Uterus (tissue), 3 donors: ENCODE measurements at regions not wholly inside any gene's neighbourhood (a gene's known extent, or its start where the extent isn't known, plus 50 kb on each side); places are given as distances from the start of the nearest gene placed in this dataset.

ENCODE experiments used
- DNase-seq, 2 donors: peaks; one replicate each; pipeline ENCODE4 v3.0.0-alpha.2; 2019 to 2020
- H3K27ac ChIP-seq, 2 donors: fragments of 200-600 bp; sonication (generic); 1 replicate in 1 of 2; 2 replicates in 1 of 2; pipeline ENCODE4 v1.5.1; 2016 to 2018
- H3K27me3 ChIP-seq, 2 donors: fragments of 200-600 bp; sonication (generic); one replicate each; pipeline ENCODE4 v1.5.1; 2018 to 2019; ENCODE audit warnings: control low read depth in 1 of 2
- H3K36me3 ChIP-seq, 2 donors: fragments of 200-600 bp; sonication (generic); one replicate each; pipeline ENCODE4 v1.5.1; 2019; ENCODE audit warnings: control low read depth in 1 of 2
- H3K4me1 ChIP-seq, 2 donors: fragments of 200-600 bp; sonication (generic); one replicate each; pipeline ENCODE4 v1.5.1; 2018 to 2019; ENCODE audit warnings: control low read depth in 1 of 2
- H3K4me3 ChIP-seq, 2 donors: fragments of 200-600 bp; sonication (generic); 1 replicate in 1 of 2; 2 replicates in 1 of 2; pipeline ENCODE4 v1.5.1; 2018 to 2019; ENCODE audit warnings: mild to moderate bottlenecking in 1 of 2
- H3K9me3 ChIP-seq, 2 donors: fragments of 200-600 bp; sonication (generic); one replicate each; pipeline ENCODE4 v1.5.1; 2019; ENCODE audit warnings: control low read depth in 1 of 2
- POLR2A ChIP-seq, 2 donors: fragments of 450-650 bp; IDR thresholded peaks; one replicate each; pipeline ENCODE4 v1.6.1; 2016; ENCODE audit warnings: antibody characterized with exemption in 2 of 2, mild to moderate bottlenecking in 1 of 2, moderate library complexity in 1 of 2
- intact Hi-C: fragments of 100-400 bp; cut with DNase I; formaldehyde crosslinking; loops from one replicate; pipeline ENCODE4 v1.15.1; 2023; ENCODE audit warnings: low total_unique reads
- TF ChIP-seq, protein P1 (sequence below), 4 experiments: fragments of 200-600 bp in 2 of 4; fragments of 450-650 bp in 2 of 4; sonication (generic) in 2 of 4; IDR thresholded peaks; one replicate each; pipeline ENCODE4 v1.5.1; 2016 to 2019; ENCODE audit warnings: antibody characterized with exemption in 4 of 4, mild to moderate bottlenecking in 2 of 4, moderate library complexity in 1 of 4
- donor health status: DM: yes; HTN: yes; CAD: no.

DNA sequence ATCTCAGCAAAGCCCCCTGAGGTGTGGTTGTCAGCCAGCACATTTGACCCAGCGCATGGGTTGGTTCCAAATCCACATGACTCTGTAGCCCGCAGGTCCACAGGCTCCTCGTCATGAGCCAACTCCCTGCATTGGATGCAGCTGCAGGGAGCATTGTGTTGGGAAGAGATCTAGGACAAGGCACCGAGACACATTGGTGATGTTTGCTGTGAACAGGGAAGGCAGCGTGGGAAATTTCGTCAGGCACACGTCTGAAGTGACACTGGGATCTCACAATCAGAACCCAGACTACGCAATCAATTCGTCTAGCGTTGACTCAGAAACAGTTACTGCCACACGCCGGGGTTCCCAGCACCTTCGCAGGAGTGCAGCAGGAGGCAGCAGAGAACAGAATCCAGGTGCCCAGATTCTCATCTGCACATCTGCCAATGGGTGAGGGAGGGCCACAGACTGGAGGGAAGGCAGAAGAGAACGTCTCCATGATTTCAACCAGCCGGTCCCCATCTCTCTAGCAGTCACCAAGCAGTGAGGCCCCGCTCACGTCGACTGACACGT lies 177.0 kb downstream of the TTLL2 start:
- no peaks in the 10 kb centered on the region for H3K4me1 ChIP-seq
- no peaks in the 10 kb centered on the region for H3K9me3 ChIP-seq
- H3K27me3 ChIP-seq, result no peaks in the 10 kb centered on the region
- TF ChIP-seq POLR2A (IDR thresholded peaks at IDR 0.05), result no peak
- TF ChIP-seq, protein P1, sequence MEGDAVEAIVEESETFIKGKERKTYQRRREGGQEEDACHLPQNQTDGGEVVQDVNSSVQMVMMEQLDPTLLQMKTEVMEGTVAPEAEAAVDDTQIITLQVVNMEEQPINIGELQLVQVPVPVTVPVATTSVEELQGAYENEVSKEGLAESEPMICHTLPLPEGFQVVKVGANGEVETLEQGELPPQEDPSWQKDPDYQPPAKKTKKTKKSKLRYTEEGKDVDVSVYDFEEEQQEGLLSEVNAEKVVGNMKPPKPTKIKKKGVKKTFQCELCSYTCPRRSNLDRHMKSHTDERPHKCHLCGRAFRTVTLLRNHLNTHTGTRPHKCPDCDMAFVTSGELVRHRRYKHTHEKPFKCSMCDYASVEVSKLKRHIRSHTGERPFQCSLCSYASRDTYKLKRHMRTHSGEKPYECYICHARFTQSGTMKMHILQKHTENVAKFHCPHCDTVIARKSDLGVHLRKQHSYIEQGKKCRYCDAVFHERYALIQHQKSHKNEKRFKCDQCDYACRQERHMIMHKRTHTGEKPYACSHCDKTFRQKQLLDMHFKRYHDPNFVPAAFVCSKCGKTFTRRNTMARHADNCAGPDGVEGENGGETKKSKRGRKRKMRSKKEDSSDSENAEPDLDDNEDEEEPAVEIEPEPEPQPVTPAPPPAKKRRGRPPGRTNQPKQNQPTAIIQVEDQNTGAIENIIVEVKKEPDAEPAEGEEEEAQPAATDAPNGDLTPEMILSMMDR (IDR thresholded peaks at IDR 0.05), result peak; percentile 24 to 62 (median 38)
- no peak overlapping the region for H3K4me3 ChIP-seq
- H3K36me3 ChIP-seq, result no peaks in the 10 kb centered on the region
- no peak overlapping the region for H3K27ac ChIP-seq
- peak in 1 of 2 donors; percentile 36 for DNase-seq
- intact Hi-C loops, result no loop called here

- Histone ChIP-seq H3K4me3 (no peak overlapping the region), H3K9me3 (no peaks in the 10 kb centered on the region), H3K36me3 (no peaks in the 10 kb centered on the region), H3K4me1 (no peaks in the 10 kb centered on the region), H3K27ac (no peak overlapping the region), H3K27me3 (no peaks in the 10 kb centered on the region)
- intact Hi-C loops, result no loop called here
- TF ChIP-seq POLR2A (IDR thresholded peaks at IDR 0.05), result no peak
- TF ChIP-seq, protein P1 (IDR thresholded peaks at IDR 0.05), result no peak
- DNase-seq, result no peak
Observed at GRCh38 chr6:167502471-167502870, 177.6 kb downstream of the TTLL2 start.

GRCh38 chr6:167504385-167504961 lies 179.6 kb downstream of the TTLL2 start:
- H3K4me3 ChIP-seq, result no peak overlapping the region
- no peak for DNase-seq
- intact Hi-C loops, result no loop called here

DNA sequence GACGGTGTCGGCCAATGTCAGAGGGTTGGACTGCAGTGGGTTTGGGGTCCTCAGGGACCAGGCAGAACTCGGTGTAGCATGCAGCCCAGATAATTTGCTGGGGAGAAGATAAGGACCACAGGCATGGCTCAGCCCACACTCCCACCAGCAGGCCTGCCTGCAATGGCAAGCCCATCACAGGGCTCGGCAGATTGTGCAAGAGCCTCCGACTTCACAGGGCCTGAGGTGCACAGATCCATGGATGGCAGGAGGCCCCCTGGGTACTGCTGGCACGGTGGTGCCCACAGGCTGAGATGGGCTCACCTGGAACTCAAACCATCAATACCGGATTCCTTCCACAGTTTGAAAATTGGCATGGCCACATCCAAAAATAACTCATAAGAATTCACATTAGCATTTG lies 180.3 kb downstream of the TTLL2 start:
- Histone ChIP-seq H3K4me1 (no peaks in the 10 kb centered on the region), H3K4me3 (no peak overlapping the region), H3K36me3 (no peaks in the 10 kb centered on the region), H3K9me3 (no peaks in the 10 kb centered on the region), H3K27me3 (no peaks in the 10 kb centered on the region), H3K27ac (no peak overlapping the region)
- intact Hi-C loops, result no loop called here
- no peak for DNase-seq
- no peak for TF ChIP-seq POLR2A (IDR thresholded peaks at IDR 0.05)
- TF ChIP-seq, protein P1 (IDR thresholded peaks at IDR 0.05), result no peak

More at GRCh38 chr6:167504385-167504961, 179.6 kb downstream of the TTLL2 start:
- H3K9me3 ChIP-seq, result no peaks in the 10 kb centered on the region
- H3K4me1 ChIP-seq, result no peaks in the 10 kb centered on the region
- H3K27ac ChIP-seq, result no peak overlapping the region
- H3K36me3 ChIP-seq, result no peaks in the 10 kb centered on the region
- no peaks in the 10 kb centered on the region for H3K27me3 ChIP-seq
- TF ChIP-seq, protein P1 (IDR thresholded peaks at IDR 0.05), result no peak
- TF ChIP-seq POLR2A (IDR thresholded peaks at IDR 0.05), result no peak

GRCh38 chr6:167505782-167506181 lies 180.9 kb downstream of the TTLL2 start:
- no peaks in the 10 kb centered on the region for H3K36me3 ChIP-seq
- no peak for DNase-seq
- H3K4me3 ChIP-seq, result no peak overlapping the region
- no peaks in the 10 kb centered on the region for H3K9me3 ChIP-seq
- H3K27ac ChIP-seq, result no peak overlapping the region
- no peaks in the 10 kb centered on the region for H3K27me3 ChIP-seq
- TF ChIP-seq POLR2A (IDR thresholded peaks at IDR 0.05), result no peak
- TF ChIP-seq, protein P1 (IDR thresholded peaks at IDR 0.05), result no peak
- intact Hi-C loops, result no loop called here
- no peaks in the 10 kb centered on the region for H3K4me1 ChIP-seq
